ENCODE measurements at regions not wholly inside any gene's neighbourhood (a gene's known extent, or its start where the extent isn't known, plus 50 kb on each side); places are given as distances from the start of the nearest gene placed in this dataset.

DNA sequence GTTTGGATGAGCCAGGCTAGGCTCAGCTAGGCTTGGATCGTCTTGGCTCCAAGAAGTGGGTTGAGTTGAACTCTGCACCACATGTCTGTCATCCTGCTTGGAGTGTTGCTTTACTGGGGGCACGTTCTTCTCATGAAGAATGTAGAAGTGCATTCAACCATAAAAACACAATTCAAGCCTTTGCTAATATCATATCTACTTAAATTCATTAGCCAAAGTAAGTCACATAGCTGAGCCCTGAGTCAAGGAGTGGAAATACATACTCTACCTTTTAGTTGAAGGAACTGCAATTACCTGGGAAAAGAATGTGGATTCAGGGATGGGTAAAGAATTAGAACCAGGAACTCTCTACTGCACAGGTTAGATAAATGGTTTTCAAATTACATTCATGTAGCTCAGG is 360.4 kb upstream of the KCNH7 start:
- TF ChIP-seq, protein P1, sequence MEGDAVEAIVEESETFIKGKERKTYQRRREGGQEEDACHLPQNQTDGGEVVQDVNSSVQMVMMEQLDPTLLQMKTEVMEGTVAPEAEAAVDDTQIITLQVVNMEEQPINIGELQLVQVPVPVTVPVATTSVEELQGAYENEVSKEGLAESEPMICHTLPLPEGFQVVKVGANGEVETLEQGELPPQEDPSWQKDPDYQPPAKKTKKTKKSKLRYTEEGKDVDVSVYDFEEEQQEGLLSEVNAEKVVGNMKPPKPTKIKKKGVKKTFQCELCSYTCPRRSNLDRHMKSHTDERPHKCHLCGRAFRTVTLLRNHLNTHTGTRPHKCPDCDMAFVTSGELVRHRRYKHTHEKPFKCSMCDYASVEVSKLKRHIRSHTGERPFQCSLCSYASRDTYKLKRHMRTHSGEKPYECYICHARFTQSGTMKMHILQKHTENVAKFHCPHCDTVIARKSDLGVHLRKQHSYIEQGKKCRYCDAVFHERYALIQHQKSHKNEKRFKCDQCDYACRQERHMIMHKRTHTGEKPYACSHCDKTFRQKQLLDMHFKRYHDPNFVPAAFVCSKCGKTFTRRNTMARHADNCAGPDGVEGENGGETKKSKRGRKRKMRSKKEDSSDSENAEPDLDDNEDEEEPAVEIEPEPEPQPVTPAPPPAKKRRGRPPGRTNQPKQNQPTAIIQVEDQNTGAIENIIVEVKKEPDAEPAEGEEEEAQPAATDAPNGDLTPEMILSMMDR (IDR thresholded peaks at IDR 0.05): no peak
- no peak for TF ChIP-seq POLR2A (IDR thresholded peaks at IDR 0.05)
